ENCODE measurements at regions not wholly inside any gene's neighbourhood (a gene's known extent, or its start where the extent isn't known, plus 50 kb on each side); places are given as distances from the start of the nearest gene placed in this dataset.

DNA sequence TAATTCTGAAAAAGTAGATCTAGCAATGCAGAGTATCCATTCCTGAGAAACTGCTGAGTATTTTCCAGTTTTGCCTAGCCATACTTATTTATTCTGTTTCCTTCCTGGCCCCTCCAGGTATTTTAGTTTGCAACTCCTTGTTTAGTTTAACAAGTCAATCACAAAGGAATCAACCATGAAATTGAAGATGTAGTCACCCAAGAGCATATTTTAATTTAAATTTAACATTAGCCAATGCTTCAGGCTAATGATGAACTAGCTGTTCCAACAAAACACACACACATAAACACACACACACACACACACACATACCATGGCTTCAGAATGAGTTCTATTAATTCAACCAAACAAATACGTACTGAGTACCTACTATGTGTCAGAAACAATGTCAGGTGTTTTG lies 332.8 kb upstream of the ERCC4 start:
- H3K4me1 ChIP-seq = no peaks in the 10 kb centered on the region
- intact Hi-C loops (cut with DNase I) = no loop called here
- no peak overlapping the region for H3K27ac ChIP-seq
- H3K9me3 ChIP-seq = no peaks in the 10 kb centered on the region
- no peaks in the 10 kb centered on the region for H3K36me3 ChIP-seq
- 63 to 76% methylated on average over 1 of the region's 1 CpG for WGBS, 2 donors
- DNase-seq = no peak
- H3K27me3 ChIP-seq = no peaks in the 10 kb centered on the region
- H3K4me3 ChIP-seq = no peak overlapping the region
- TF ChIP-seq EP300 (IDR thresholded peaks at IDR 0.05) (no peak), POLR2A (IDR thresholded peaks at IDR 0.05) (no peak), POLR2AphosphoS5 (IDR thresholded peaks at IDR 0.05) (no peak)
- TF ChIP-seq, protein P1, sequence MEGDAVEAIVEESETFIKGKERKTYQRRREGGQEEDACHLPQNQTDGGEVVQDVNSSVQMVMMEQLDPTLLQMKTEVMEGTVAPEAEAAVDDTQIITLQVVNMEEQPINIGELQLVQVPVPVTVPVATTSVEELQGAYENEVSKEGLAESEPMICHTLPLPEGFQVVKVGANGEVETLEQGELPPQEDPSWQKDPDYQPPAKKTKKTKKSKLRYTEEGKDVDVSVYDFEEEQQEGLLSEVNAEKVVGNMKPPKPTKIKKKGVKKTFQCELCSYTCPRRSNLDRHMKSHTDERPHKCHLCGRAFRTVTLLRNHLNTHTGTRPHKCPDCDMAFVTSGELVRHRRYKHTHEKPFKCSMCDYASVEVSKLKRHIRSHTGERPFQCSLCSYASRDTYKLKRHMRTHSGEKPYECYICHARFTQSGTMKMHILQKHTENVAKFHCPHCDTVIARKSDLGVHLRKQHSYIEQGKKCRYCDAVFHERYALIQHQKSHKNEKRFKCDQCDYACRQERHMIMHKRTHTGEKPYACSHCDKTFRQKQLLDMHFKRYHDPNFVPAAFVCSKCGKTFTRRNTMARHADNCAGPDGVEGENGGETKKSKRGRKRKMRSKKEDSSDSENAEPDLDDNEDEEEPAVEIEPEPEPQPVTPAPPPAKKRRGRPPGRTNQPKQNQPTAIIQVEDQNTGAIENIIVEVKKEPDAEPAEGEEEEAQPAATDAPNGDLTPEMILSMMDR (IDR thresholded peaks at IDR 0.05) = no peak

GRCh38 chr16:13594823-13595222 lies 325.1 kb upstream of the ERCC4 start:
- Histone ChIP-seq H3K4me3 (no peak overlapping the region), H3K4me1 (no peaks in the 10 kb centered on the region), H3K27ac (no peak overlapping the region), H3K9me3 (peaks cover 0 to 5% (median 0%) of the 10 kb centered on the region in 4 donors), H3K36me3 (no peaks in the 10 kb centered on the region), H3K27me3 (no peaks in the 10 kb centered on the region)
- TF ChIP-seq, protein P1 (IDR thresholded peaks at IDR 0.05) = no peak
- TF ChIP-seq EP300 (IDR thresholded peaks at IDR 0.05) = no peak
- no peak for TF ChIP-seq POLR2A (IDR thresholded peaks at IDR 0.05)
- no peak for TF ChIP-seq POLR2AphosphoS5 (IDR thresholded peaks at IDR 0.05)
- DNase-seq = no peak
- WGBS, 2 donors = 33 to 48% methylated on average over 3 of the region's 3 CpGs
- intact Hi-C loops (cut with DNase I) = no loop called here

- Histone ChIP-seq H3K36me3 (no peaks in the 10 kb centered on the region), H3K27ac (no peak overlapping the region), H3K9me3 (no peaks in the 10 kb centered on the region), H3K4me3 (no peak overlapping the region), H3K27me3 (peaks cover 0 to 6% (median 0%) of the 10 kb centered on the region in 3 donors), H3K4me1 (no peaks in the 10 kb centered on the region)
- no peak for TF ChIP-seq EP300 (IDR thresholded peaks at IDR 0.05)
- TF ChIP-seq POLR2AphosphoS5 (IDR thresholded peaks at IDR 0.05) = no peak
- TF ChIP-seq POLR2A (IDR thresholded peaks at IDR 0.05) = no peak
- TF ChIP-seq, protein P1 (IDR thresholded peaks at IDR 0.05) = no peak
- DNase-seq = no peak
- intact Hi-C loops (cut with DNase I) = no loop called here
- WGBS, 2 donors = 85 to 93% methylated on average over 25 of the region's 25 CpGs
These were observed 313.1 kb upstream of the ERCC4 start for GRCh38 chr16:13606804-13607203.

DNA sequence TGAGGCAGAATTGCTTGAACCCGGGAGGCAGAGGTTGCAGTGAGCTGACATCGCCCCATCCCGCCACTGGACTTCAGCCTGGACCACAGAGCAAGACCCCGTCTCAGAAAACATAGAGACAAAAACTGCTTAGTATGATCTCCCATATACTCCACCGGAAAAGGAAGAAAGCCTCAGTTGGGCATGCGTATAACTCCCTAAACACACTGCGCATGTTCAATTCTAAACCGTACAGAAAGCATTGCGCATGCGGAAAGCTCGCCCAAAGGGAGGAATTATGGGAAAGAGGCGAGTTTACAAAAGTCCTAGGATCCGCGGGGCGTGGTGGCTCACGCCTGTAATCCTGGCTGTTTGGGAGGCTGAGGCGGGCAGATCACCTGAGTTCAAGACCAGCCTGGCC lies 312.7 kb upstream of the ERCC4 start:
- WGBS, 2 donors = 90 to 95% methylated on average over 17 of the region's 17 CpGs
- Histone ChIP-seq H3K27ac (no peak overlapping the region), H3K4me3 (no peak overlapping the region), H3K27me3 (peaks cover 0 to 6% (median 0%) of the 10 kb centered on the region in 3 donors), H3K9me3 (no peaks in the 10 kb centered on the region), H3K36me3 (no peaks in the 10 kb centered on the region), H3K4me1 (no peaks in the 10 kb centered on the region)
- TF ChIP-seq, protein P1 (IDR thresholded peaks at IDR 0.05) = no peak
- TF ChIP-seq POLR2A (IDR thresholded peaks at IDR 0.05) = no peak
- no peak for TF ChIP-seq EP300 (IDR thresholded peaks at IDR 0.05)
- TF ChIP-seq POLR2AphosphoS5 (IDR thresholded peaks at IDR 0.05) = no peak
- intact Hi-C loops (cut with DNase I) = no loop called here
- no peak for DNase-seq

GRCh38 chr16:13611596-13611995 lies 308.4 kb upstream of the ERCC4 start:
- intact Hi-C loops (cut with DNase I) = no loop called here

More at GRCh38 chr16:13611596-13611995, 308.4 kb upstream of the ERCC4 start:
- no peaks in the 10 kb centered on the region for H3K4me1 ChIP-seq
- H3K4me3 ChIP-seq = no peak overlapping the region
- H3K27me3 ChIP-seq = no peaks in the 10 kb centered on the region
- H3K9me3 ChIP-seq = no peaks in the 10 kb centered on the region
- WGBS, 2 donors = 61 to 79% methylated on average over 7 of the region's 7 CpGs
- H3K36me3 ChIP-seq = no peaks in the 10 kb centered on the region
- TF ChIP-seq, protein P1 (IDR thresholded peaks at IDR 0.05) = no peak
- TF ChIP-seq EP300 (IDR thresholded peaks at IDR 0.05) (no peak), POLR2AphosphoS5 (IDR thresholded peaks at IDR 0.05) (no peak), POLR2A (IDR thresholded peaks at IDR 0.05) (no peak)
- no peak overlapping the region for H3K27ac ChIP-seq
- no peak for DNase-seq

Measured in sigmoid colon (tissue), 6 donors.